CD4-positive, CD25-positive, alpha-beta regulatory T cell (primary cell): ENCODE measurements at regions not wholly inside any gene's neighbourhood (a gene's known extent, or its start where the extent isn't known, plus 50 kb on each side); places are given as distances from the start of the nearest gene placed in this dataset.

Experiments used
- ATAC-seq, 2 donors: fragments of 150-1000 bp; cut with Tn5 transposase; one replicate each; pipeline ENCODE4 v1.10.0; 2021; ENCODE audit warnings: low read depth in 2 of 2, moderate number of reproducible peaks in 2 of 2, moderate library complexity in 1 of 2
- DNase-seq, 3 donors: peaks; one replicate each; pipeline versions ENCODE4 v3.0.0 to v3.0.0-alpha.2; 2012 to 2022; ENCODE audit warnings: mixed read lengths in 1 of 3
- H3K27ac ChIP-seq: one replicate; pipeline ENCODE4 v1.7.0; 2013; ENCODE audit warnings: mild to moderate bottlenecking, low read length; ENCODE audit not compliant: insufficient read depth, poor library complexity, severe bottlenecking
- H3K27me3 ChIP-seq: one replicate; pipeline ENCODE4 v1.7.0; 2013; ENCODE audit warnings: low read length; ENCODE audit not compliant: control insufficient read depth, insufficient read depth
- H3K36me3 ChIP-seq: one replicate; pipeline ENCODE4 v1.7.0; 2013; ENCODE audit warnings: mild to moderate bottlenecking, low read length, moderate library complexity; ENCODE audit not compliant: control insufficient read depth, insufficient read depth
- H3K4me1 ChIP-seq: 2 replicates; pipeline ENCODE4 v1.7.0; 2013; ENCODE audit warnings: mild to moderate bottlenecking, low read length; ENCODE audit not compliant: insufficient read depth, control insufficient read depth, poor library complexity, severe bottlenecking
- H3K4me3 ChIP-seq: one replicate; pipeline ENCODE4 v1.7.0; 2013; ENCODE audit warnings: low read depth, mild to moderate bottlenecking, low read length, moderate library complexity
- H3K9me3 ChIP-seq, 2 experiments: 1 replicate in 1 of 2; 2 replicates in 1 of 2; pipeline ENCODE4 v1.7.0; 2013; ENCODE audit warnings: low read length in 2 of 2, mild to moderate bottlenecking in 1 of 2, moderate library complexity in 1 of 2; ENCODE audit not compliant: control insufficient read depth in 2 of 2
- H3K27ac Mint-ChIP-seq, 3 donors: one replicate each; pipeline ENCODE4 v1.8.0; 2020 to 2022; ENCODE audit warnings: mild to moderate bottlenecking in 3 of 3, mixed read lengths in 3 of 3, moderate library complexity in 2 of 3
- H3K27me3 Mint-ChIP-seq: one replicate; pipeline ENCODE4 v1.8.0; 2022; ENCODE audit warnings: mild to moderate bottlenecking, mixed read lengths
- H3K36me3 Mint-ChIP-seq: one replicate; pipeline ENCODE4 v1.8.0; 2020; ENCODE audit warnings: mixed read lengths
- H3K4me1 Mint-ChIP-seq, 4 donors: one replicate each; pipeline ENCODE4 v1.8.0; 2020 to 2022; ENCODE audit warnings: mixed read lengths in 4 of 4, mild to moderate bottlenecking in 1 of 4
- H3K4me3 Mint-ChIP-seq, 4 donors: one replicate each; pipeline ENCODE4 v1.8.0; 2020 to 2022; ENCODE audit warnings: mild to moderate bottlenecking in 4 of 4, mixed read lengths in 4 of 4, moderate library complexity in 3 of 4
- H3K9me3 Mint-ChIP-seq, 7 donors: one replicate each; pipeline ENCODE4 v1.8.0; 2020 to 2022; ENCODE audit warnings: mixed read lengths in 7 of 7, mild to moderate bottlenecking in 3 of 7, moderate library complexity in 2 of 7

DNA sequence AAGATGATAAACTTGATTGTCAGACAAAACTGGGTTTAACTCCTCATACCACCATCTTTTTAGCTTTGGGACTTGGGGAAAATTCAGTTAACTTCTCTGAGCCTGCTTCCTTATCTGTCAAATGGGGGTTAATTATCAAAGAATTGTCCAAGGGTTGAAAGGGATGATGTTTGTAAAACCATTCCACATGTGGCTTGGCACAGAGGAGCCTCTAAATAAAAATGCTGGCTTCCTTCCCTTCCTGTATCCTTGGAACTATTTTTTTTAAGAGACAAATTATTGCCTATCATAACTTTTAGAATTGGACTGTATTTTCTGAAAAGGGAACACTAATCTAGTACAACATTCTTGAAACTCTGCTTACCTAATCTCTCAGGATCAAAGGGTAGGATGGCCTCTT, 143.4 kb upstream of the USP24 start:
- ATAC-seq = no peak
- H3K27me3 ChIP-seq = peaks cover 2% of the 10 kb centered on the region
- H3K9me3 ChIP-seq = no peaks in the 10 kb centered on the region
- Mint-ChIP-seq H3K27me3 (peaks cover 28% of the 10 kb centered on the region), H3K4me1 (peaks cover 0 to 4% (median 2%) of the 10 kb centered on the region in 4 donors), H3K27ac (no peak overlapping the region), H3K9me3 (no peaks in the 10 kb centered on the region), H3K4me3 (no peak overlapping the region), H3K36me3 (no peaks in the 10 kb centered on the region)
- H3K4me1 ChIP-seq = no peaks in the 10 kb centered on the region
- no peak overlapping the region for H3K4me3 ChIP-seq
- H3K27ac ChIP-seq = no peak overlapping the region
- no peaks in the 10 kb centered on the region for H3K36me3 ChIP-seq
- DNase-seq = no peak

DNA sequence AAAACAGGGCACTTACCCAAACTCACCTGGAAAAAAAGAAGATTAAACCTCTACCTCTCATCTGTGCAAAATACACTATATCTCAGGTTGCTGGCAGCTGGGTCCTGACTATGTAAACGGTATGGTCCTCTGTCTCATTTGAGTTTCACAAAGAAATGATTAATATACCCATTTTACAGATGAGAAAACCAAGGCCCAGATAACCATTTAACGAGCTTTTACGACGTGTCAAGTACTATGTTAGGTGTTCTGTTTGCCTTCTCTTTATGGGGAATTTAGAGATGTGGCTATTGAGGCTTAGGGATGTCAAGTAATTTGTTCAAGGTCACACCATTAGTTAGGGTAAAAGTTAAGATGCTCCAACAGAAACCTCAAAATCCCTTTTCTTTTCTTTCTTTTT, 140.4 kb upstream of the USP24 start:
- Histone ChIP-seq H3K9me3 (no peaks in the 10 kb centered on the region), H3K4me1 (no peaks in the 10 kb centered on the region), H3K27ac (no peak overlapping the region), H3K36me3 (no peaks in the 10 kb centered on the region), H3K27me3 (peaks cover 2% of the 10 kb centered on the region), H3K4me3 (no peak overlapping the region)
- Mint-ChIP-seq H3K27me3 (peaks cover 20% of the 10 kb centered on the region), H3K36me3 (no peaks in the 10 kb centered on the region), H3K4me3 (no peak overlapping the region), H3K27ac (no peak overlapping the region), H3K9me3 (no peaks in the 10 kb centered on the region), H3K4me1 (no peaks in the 10 kb centered on the region)
- ATAC-seq = no peak
- DNase-seq = no peak

DNA sequence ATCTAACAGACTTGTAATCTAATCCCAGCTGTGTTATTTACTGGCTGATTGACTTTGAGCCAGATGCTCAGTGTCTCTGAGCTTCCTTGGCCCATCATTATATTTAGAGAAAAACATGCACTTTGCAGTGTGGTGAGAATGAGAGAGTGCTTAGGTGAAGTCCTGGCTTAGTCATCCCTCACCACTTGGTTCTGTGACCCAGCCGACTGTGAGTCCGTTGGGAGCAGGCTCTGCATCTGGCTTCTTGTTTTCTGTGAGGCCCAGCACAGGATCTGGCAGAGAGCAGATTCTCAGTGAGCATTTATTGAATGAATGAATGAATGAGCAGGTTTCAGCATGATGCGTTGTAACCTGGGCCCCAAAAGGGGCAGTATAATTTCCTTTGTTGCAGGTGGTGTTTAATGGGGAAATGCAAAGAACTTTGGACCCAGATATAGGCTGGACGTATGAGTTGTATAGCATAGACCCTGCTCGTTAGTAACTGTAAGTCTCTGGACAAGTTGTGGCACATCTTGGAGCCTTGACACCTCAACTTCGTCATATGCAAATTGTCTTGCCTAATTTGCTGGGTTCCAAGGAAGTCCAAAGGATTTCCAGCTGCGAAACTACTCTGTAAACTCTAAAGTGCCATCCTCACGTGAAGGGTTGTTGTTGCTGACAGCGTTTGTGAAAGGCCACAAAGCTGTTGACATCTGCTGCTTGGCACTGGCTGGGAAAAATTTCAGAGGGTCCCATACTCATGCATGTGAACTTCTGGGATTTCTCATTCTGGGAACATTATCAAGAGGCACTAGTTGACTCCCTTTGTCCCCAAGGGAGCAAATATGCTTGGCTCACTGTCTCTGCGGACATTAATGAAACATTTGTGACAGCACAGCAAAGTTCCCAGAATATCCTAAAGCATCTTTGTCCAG, 138.8 kb upstream of the USP24 start:
- DNase-seq = no peak
- Histone ChIP-seq H3K4me3 (no peak overlapping the region), H3K4me1 (no peaks in the 10 kb centered on the region), H3K27me3 (peaks cover 4% of the 10 kb centered on the region), H3K36me3 (no peaks in the 10 kb centered on the region), H3K27ac (no peak overlapping the region), H3K9me3 (no peaks in the 10 kb centered on the region)
- no peaks in the 10 kb centered on the region for H3K9me3 Mint-ChIP-seq
- H3K27ac Mint-ChIP-seq = no peak overlapping the region
- H3K27me3 Mint-ChIP-seq = peaks cover 15% of the 10 kb centered on the region
- no peak for ATAC-seq
- no peaks in the 10 kb centered on the region for H3K4me1 Mint-ChIP-seq
- H3K4me3 Mint-ChIP-seq = no peak overlapping the region
- H3K36me3 Mint-ChIP-seq = peaks cover 3% of the 10 kb centered on the region

DNA sequence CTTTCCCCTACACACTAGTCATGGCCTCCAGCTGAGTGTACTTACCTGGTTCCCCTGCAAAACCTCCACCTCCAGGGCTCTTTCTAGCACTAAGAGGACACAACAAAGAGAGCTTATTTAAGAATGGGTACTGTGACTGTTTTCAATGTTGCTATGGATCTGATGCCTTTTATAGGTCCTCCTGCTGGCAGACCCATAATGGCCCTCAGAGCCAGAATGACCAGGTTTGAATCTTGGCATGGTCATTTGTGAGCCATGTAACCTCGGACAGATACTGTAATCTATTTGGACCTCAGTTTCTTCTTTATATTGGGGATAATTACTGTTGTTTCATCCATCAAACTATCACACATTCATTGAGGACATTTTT, 137.6 kb upstream of the USP24 start:
- peaks cover 4% of the 10 kb centered on the region for H3K27me3 ChIP-seq
- no peaks in the 10 kb centered on the region for H3K36me3 ChIP-seq
- Mint-ChIP-seq H3K27ac (no peak overlapping the region), H3K4me1 (no peaks in the 10 kb centered on the region), H3K27me3 (peaks cover 11% of the 10 kb centered on the region), H3K9me3 (no peaks in the 10 kb centered on the region), H3K36me3 (peaks cover 3% of the 10 kb centered on the region), H3K4me3 (no peak overlapping the region)
- ATAC-seq = no peak
- no peaks in the 10 kb centered on the region for H3K4me1 ChIP-seq
- no peak overlapping the region for H3K4me3 ChIP-seq
- H3K27ac ChIP-seq = no peak overlapping the region
- no peaks in the 10 kb centered on the region for H3K9me3 ChIP-seq
- no peak for DNase-seq

DNA sequence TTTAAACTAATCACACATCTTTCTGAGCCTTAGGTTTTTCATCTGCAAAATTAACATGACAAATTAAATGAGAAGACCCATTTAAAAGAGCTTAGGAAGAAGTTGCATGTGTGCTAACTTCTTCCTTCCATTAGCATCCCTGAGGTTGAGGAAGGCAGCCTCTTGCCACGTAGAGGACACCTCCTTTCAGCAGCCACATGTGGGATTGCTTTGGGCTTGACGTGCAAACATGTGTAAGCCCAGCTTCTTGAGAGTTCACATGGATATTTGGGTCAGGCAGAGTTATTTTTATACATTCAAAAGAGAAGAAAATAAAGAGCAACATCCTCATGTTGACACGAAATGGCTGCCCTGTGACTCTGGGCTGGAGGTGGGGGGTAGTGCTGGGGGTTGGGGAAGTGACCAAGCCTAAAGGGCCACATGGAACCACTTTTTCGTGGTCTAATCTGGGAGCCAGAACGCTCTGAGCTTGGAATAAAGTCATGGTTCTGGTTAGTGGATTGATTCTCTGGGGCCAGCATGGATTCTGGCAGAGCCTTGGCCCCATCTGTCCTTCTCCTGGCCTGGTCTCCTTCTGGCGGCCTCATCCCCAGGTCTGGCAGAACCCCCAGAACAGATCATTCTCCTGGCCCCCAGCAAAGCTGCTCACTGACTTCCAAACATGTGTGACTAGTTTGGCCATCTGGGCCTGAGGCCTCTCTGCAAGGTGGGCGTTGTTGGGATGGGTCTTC, 137.1 kb upstream of the USP24 start:
- Histone ChIP-seq H3K4me1 (no peaks in the 10 kb centered on the region), H3K36me3 (no peaks in the 10 kb centered on the region), H3K9me3 (no peaks in the 10 kb centered on the region), H3K27ac (no peak overlapping the region), H3K4me3 (no peak overlapping the region), H3K27me3 (peaks cover 4% of the 10 kb centered on the region)
- Mint-ChIP-seq H3K4me1 (no peaks in the 10 kb centered on the region), H3K9me3 (no peaks in the 10 kb centered on the region), H3K27ac (no peak overlapping the region), H3K36me3 (peaks cover 3% of the 10 kb centered on the region), H3K4me3 (no peak overlapping the region), H3K27me3 (peaks cover 11% of the 10 kb centered on the region)
- DNase-seq = no peak
- ATAC-seq = no peak

DNA sequence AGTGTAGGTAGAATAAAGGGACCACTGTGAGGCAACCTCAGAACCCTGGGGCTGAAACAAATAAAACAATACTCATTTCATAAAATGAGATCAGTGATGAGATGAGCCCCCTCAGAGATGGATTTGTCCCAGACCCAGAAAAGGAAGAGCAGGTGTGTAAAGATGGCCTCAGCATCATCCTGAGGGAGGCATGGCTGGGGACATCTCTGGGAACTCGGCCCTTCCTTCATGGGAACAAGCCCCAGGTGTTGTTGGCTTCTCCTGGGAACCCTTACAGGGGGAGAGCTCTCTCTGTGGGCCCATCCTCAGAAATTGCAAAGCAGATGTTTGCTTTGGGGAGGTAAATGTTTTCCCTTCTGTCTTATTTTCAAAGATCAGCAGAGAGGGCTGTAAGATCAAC, 133.2 kb upstream of the USP24 start:
- Histone ChIP-seq H3K36me3 (no peaks in the 10 kb centered on the region), H3K4me3 (no peak overlapping the region), H3K27me3 (peaks cover 4% of the 10 kb centered on the region), H3K4me1 (no peaks in the 10 kb centered on the region), H3K9me3 (no peaks in the 10 kb centered on the region), H3K27ac (no peak overlapping the region)
- H3K27ac Mint-ChIP-seq = no peak overlapping the region
- H3K4me1 Mint-ChIP-seq = no peaks in the 10 kb centered on the region
- no peak for DNase-seq
- H3K9me3 Mint-ChIP-seq = no peaks in the 10 kb centered on the region
- ATAC-seq = no peak
- H3K27me3 Mint-ChIP-seq = peaks cover 7% of the 10 kb centered on the region
- peaks cover 3% of the 10 kb centered on the region for H3K36me3 Mint-ChIP-seq
- no peak overlapping the region for H3K4me3 Mint-ChIP-seq

DNA sequence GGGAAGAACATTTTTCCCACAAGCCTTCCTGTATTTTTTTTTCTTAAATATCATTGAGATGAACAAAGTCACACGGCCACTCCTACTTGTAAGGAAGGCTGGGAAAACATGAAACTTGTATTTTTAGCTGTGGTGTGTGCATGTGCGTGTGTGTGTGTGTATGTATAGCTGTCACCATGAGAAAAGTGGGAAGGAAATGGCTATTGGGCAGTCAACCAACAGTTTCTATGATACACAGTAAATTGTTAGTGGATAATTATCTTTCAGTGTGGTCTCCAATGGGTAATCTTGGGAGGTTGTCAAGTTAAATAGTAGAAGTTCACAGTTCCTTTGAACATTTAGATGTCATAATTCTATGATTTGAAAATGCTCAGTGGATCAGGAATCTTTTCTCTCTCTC, 132.7 kb upstream of the USP24 start:
- no peaks in the 10 kb centered on the region for H3K9me3 Mint-ChIP-seq
- no peak for DNase-seq
- Histone ChIP-seq H3K27me3 (peaks cover 4% of the 10 kb centered on the region), H3K4me1 (no peaks in the 10 kb centered on the region), H3K36me3 (no peaks in the 10 kb centered on the region), H3K27ac (no peak overlapping the region), H3K4me3 (no peak overlapping the region), H3K9me3 (no peaks in the 10 kb centered on the region)
- no peak overlapping the region for H3K27ac Mint-ChIP-seq
- H3K36me3 Mint-ChIP-seq = peaks cover 3% of the 10 kb centered on the region
- H3K4me1 Mint-ChIP-seq = no peaks in the 10 kb centered on the region
- peaks cover 10% of the 10 kb centered on the region for H3K27me3 Mint-ChIP-seq
- H3K4me3 Mint-ChIP-seq = no peak overlapping the region
- ATAC-seq = no peak

DNA sequence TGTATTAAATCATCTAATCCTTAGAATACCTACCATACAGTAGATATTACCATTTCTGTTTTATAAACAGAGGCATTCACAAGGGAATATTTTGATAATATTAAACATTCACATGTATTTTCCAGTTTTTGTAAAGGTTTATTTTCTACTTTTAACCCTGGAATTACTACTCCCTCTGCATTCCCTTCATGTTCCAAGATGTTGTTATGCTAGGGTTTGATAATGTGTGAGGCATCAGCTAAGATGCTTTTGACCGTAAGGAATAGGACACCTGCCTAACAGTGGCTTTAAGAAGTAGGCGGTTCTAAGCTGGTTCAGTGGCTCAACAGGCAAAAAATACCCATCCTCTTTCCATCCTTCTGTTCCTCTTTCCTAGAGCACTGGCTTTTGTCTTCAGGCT, 131.9 kb upstream of the USP24 start:
- no peak overlapping the region for H3K27ac Mint-ChIP-seq
- no peaks in the 10 kb centered on the region for H3K9me3 Mint-ChIP-seq
- no peaks in the 10 kb centered on the region for H3K9me3 ChIP-seq
- H3K4me1 ChIP-seq = no peaks in the 10 kb centered on the region
- peaks cover 3% of the 10 kb centered on the region for H3K36me3 Mint-ChIP-seq
- H3K27me3 ChIP-seq = peaks cover 4% of the 10 kb centered on the region
- no peak overlapping the region for H3K4me3 Mint-ChIP-seq
- DNase-seq (no peak), ATAC-seq (no peak)
- H3K4me3 ChIP-seq = no peak overlapping the region
- no peaks in the 10 kb centered on the region for H3K36me3 ChIP-seq
- H3K27me3 Mint-ChIP-seq = peaks cover 10% of the 10 kb centered on the region
- H3K4me1 Mint-ChIP-seq = no peaks in the 10 kb centered on the region
- no peak overlapping the region for H3K27ac ChIP-seq
